K562 (cell line): ENCODE measurements at regions not wholly inside any gene's neighbourhood (a gene's known extent, or its start where the extent isn't known, plus 50 kb on each side); places are given as distances from the start of the nearest gene placed in this dataset.

Experiments used
- ATAC-seq: fragments of 200-7000 bp; cut with Tn5 transposase; 3 replicates; pipeline ENCODE4 v1.9.1; 2020; ENCODE audit warnings: moderate library complexity
- BruUV-seq: library from RNA; stranded (reverse); fragments of 400-500 nt; replicated peaks from 2 replicates; lab custom pipeline; 2021; lab: Mats Ljungman, UMichigan
- CTCF ChIA-PET: fragments of 300-600 bp; formaldehyde crosslinking; extraction: SDS; loops from one replicate; lab custom pipeline; 2021; ENCODE audit warnings: low intra/inter-chr PET ratio; lab: Yijun Ruan, JAX
- POLR2A ChIA-PET: fragments of 300-600, 350-650 bp; sonication (Branson Sonifier 250); formaldehyde crosslinking; extraction: SDS; loops from one replicate; lab custom pipeline; 2021; ENCODE audit warnings: antibody characterized with exemption, inconsistent platforms; lab: Yijun Ruan, JAX
- DNase-seq, 4 experiments: peaks; one replicate each; pipeline versions ENCODE4 v3.0.0 to v3.0.0-alpha.2; 2011 to 2018; ENCODE audit warnings: low spot score in 3 of 4, mixed read lengths in 3 of 4; ENCODE audit errors: extremely low read depth in 1 of 4
- FAIRE-seq: peaks from 2 replicates; lab custom pipeline; 2011; peaks lifted over from hg19 to GRCh38; lab: Jason Lieb, UNC
- H2AFZ ChIP-seq: 2 replicates; pipeline ENCODE4 v1.6.0; 2011; ENCODE audit warnings: low read depth, low read length, control low read depth, inconsistent platforms
- H3K27ac ChIP-seq: fragments of 200-600 bp; 3 replicates; pipeline ENCODE4 v1.8.0; 2011; ENCODE audit warnings: low read depth, mild to moderate bottlenecking, control low read depth, inconsistent platforms, low read length, moderate library complexity, mixed read lengths; ENCODE audit errors: extremely low read depth
- H3K27me3 ChIP-seq, 2 experiments: fragments of 300-600 bp in 1 of 2; 2 replicates in 1 of 2; 3 replicates in 1 of 2; pipeline versions ENCODE4 v1.6.0 to v1.8.0; 2011; ENCODE audit warnings: inconsistent platforms in 2 of 2, low read length in 2 of 2, mild to moderate bottlenecking in 1 of 2, mixed read lengths in 1 of 2, moderate library complexity in 1 of 2; ENCODE audit not compliant: control insufficient read depth in 2 of 2, insufficient read depth in 2 of 2
- H3K36me3 ChIP-seq: fragments of 300-600 bp; 3 replicates; pipeline ENCODE4 v1.8.0; 2011; ENCODE audit warnings: mild to moderate bottlenecking, low read length, inconsistent platforms; ENCODE audit not compliant: control insufficient read depth, insufficient read depth
- H3K4me1 ChIP-seq, 2 experiments: fragments of 200-600 bp in 1 of 2; replicated peaks in 1 of 2; 2 replicates in 1 of 2; 3 replicates in 1 of 2; pipeline versions ENCODE4 v1.5.1 to v1.8.0; 2011; ENCODE audit warnings: inconsistent platforms in 2 of 2, low read length in 2 of 2, mild to moderate bottlenecking in 1 of 2, mixed read lengths in 1 of 2, moderate library complexity in 1 of 2; ENCODE audit not compliant: control insufficient read depth in 2 of 2, insufficient read depth in 2 of 2
- H3K4me2 ChIP-seq: 2 replicates; pipeline ENCODE4 v1.6.1; 2011; ENCODE audit warnings: low read length, control low read depth, inconsistent platforms, mixed read lengths; ENCODE audit not compliant: insufficient read depth
- H3K4me3 ChIP-seq: fragments of 200-600 bp; sonication (generic), shearing (Covaris generic); 2 replicates; pipeline ENCODE4 v1.5.1; 2016; ENCODE audit warnings: control low read depth, inconsistent platforms
- H3K79me2 ChIP-seq: fragments of 200-600 bp; 3 replicates; pipeline ENCODE4 v1.8.0; 2011; ENCODE audit warnings: low read length, inconsistent platforms; ENCODE audit not compliant: control insufficient read depth, insufficient read depth
- H3K9ac ChIP-seq, 2 experiments: 2 replicates each; pipeline versions ENCODE4 v1.6.0 to v1.6.1; 2011; ENCODE audit warnings: low read depth in 2 of 2, low read length in 2 of 2, control low read depth in 1 of 2, inconsistent platforms in 1 of 2, mild to moderate bottlenecking in 1 of 2, mixed read lengths in 1 of 2; ENCODE audit not compliant: insufficient read depth in 1 of 2
- H3K9me1 ChIP-seq: one replicate; pipeline ENCODE4 v1.6.0; 2011; ENCODE audit warnings: inconsistent platforms, mild to moderate bottlenecking, low read length, moderate library complexity; ENCODE audit not compliant: control insufficient read depth, insufficient read depth
- H3K9me3 ChIP-seq: replicated peaks from 2 replicates; pipeline ENCODE4 v1.5.1; 2011; ENCODE audit warnings: low read depth, low read length, inconsistent platforms; ENCODE audit not compliant: control insufficient read depth, insufficient read depth
- H4K20me1 ChIP-seq: replicated peaks from 2 replicates; pipeline ENCODE4 v1.6.1; 2011; ENCODE audit warnings: low read length, inconsistent platforms, mixed read lengths; ENCODE audit not compliant: control insufficient read depth, insufficient read depth
- ARID3B ChIP-seq: fragments of 250-450 bp; sonication (Bioruptor Pico); IDR thresholded peaks from 2 replicates; pipeline ENCODE4 v1.4.0; 2020; ENCODE audit warnings: borderline replicate concordance
- CGGBP1 ChIP-seq: fragments of 250-450 bp; sonication (Bioruptor Pico); IDR thresholded peaks from 2 replicates; pipeline ENCODE4 v1.9.0; 2021; ENCODE audit warnings: mild to moderate bottlenecking
- CUX1 ChIP-seq: fragments of 200-800 bp; sonication (Bioruptor generic); IDR thresholded peaks from 2 replicates; pipeline ENCODE4 v1.6.1; 2016; ENCODE audit warnings: missing genetic modification characterization, missing compliant biosample characterization
- ILK ChIP-seq: fragments of 450-650 bp; IDR thresholded peaks from 2 replicates; pipeline ENCODE4 v1.6.1; 2016; ENCODE audit warnings: missing genetic modification characterization, low read depth, mild to moderate bottlenecking, missing compliant biosample characterization, moderate library complexity, borderline replicate concordance
- POLR3A ChIP-seq: IDR thresholded peaks from 2 replicates; pipeline ENCODE4 v1.6.1; 2011; ENCODE audit warnings: borderline replicate concordance, mild to moderate bottlenecking, moderate library complexity; ENCODE audit not compliant: insufficient read length, insufficient read depth; ENCODE audit errors: extremely low read depth
- RB1 ChIP-seq: fragments of 450-650 bp; IDR thresholded peaks from 2 replicates; pipeline ENCODE4 v1.6.1; 2017; ENCODE audit warnings: low read depth, mild to moderate bottlenecking
- ZC3H11A ChIP-seq: IDR thresholded peaks from 2 replicates; pipeline ENCODE4 v1.6.1; 2012; ENCODE audit warnings: low read depth, low read length, improper control_type of control experiment
- WGBS: fragments of 100-300 bp; shearing (Covaris generic); methylation state at CpG from one replicate; pipeline ENCODE4 v1.1.6; 2016; ENCODE audit warnings: low coverage, mixed read lengths; ENCODE audit not compliant: insufficient coverage; ENCODE audit errors: missing lambda C conversion rate; 5-methylcytosine and 5-hydroxymethylcytosine counted together
- in situ Hi-C: fragments of 300-500 bp; cut with MboI; formaldehyde crosslinking; loops from 4 replicates; pipeline ENCODE4 v1.15.0; 2018; ENCODE audit warnings: inconsistent platforms, mixed read lengths
- intact Hi-C: fragments of 100-400 bp; cut with micrococcal nuclease; formaldehyde crosslinking; loops from 2 replicates; pipeline ENCODE4 v1.14.2; 2022

- DNase-seq (no peak), FAIRE-seq (no peak), ATAC-seq (no peak)
- H3K9ac ChIP-seq = no peak overlapping the region
- H3K36me3 ChIP-seq = no peaks in the 10 kb centered on the region
- no peak overlapping the region for H3K4me3 ChIP-seq
- H3K4me2 ChIP-seq = no peak overlapping the region
- no peak overlapping the region for H3K27ac ChIP-seq
- no peaks in the 10 kb centered on the region for H3K4me1 ChIP-seq
- no peaks in the 10 kb centered on the region for H3K79me2 ChIP-seq
- no TSS peak for BruUV-seq
- ChIA-PET POLR2A (no interaction called here), CTCF (no interaction called here)
- H3K9me1 ChIP-seq = no peaks in the 10 kb centered on the region
- WGBS = 2% methylated on average over 3 of the region's 3 CpGs
- in situ Hi-C loops = no loop called here
- no peaks in the 10 kb centered on the region for H4K20me1 ChIP-seq
- intact Hi-C loops = no loop called here
- no peak overlapping the region for H2AFZ ChIP-seq
- TF ChIP-seq POLR3A = no peak
- no peaks in the 10 kb centered on the region for H3K9me3 ChIP-seq
- peaks cover 0 to 4% of the 10 kb centered on the region in 2 experiments; a peak in 1 of 5 replicates for H3K27me3 ChIP-seq
Observed at GRCh38 chr14:58912799-58913432, 275.2 kb downstream of the DACT1 start.

- no peak overlapping the region for H2AFZ ChIP-seq
- 0% methylated on average over 9 of the region's 10 CpGs for WGBS
- in situ Hi-C loops = no loop called here
- no peaks in the 10 kb centered on the region for H3K4me1 ChIP-seq
- H3K27ac ChIP-seq = no peak overlapping the region
- peaks cover 0 to 4% of the 10 kb centered on the region in 2 experiments; a peak in 1 of 5 replicates for H3K27me3 ChIP-seq
- no peak overlapping the region for H3K4me2 ChIP-seq
- no TSS peak for BruUV-seq
- no peak overlapping the region for H3K9ac ChIP-seq
- DNase-seq (no peak), ATAC-seq (no peak), FAIRE-seq (no peak)
- no peak overlapping the region for H3K4me3 ChIP-seq
- ChIA-PET CTCF (no interaction called here), POLR2A (no interaction called here)
- no peaks in the 10 kb centered on the region for H3K36me3 ChIP-seq
- intact Hi-C loops = no loop called here
- no peaks in the 10 kb centered on the region for H3K9me1 ChIP-seq
- H3K79me2 ChIP-seq = no peaks in the 10 kb centered on the region
- H4K20me1 ChIP-seq = no peaks in the 10 kb centered on the region
- H3K9me3 ChIP-seq = no peaks in the 10 kb centered on the region
- TF ChIP-seq RB1 (no peak), CUX1 (CRISPR knock-in tag) (no peak), ILK (no peak), ZC3H11A (no peak), ARID3B (CRISPR knock-in tag) (no peak), CGGBP1 (CRISPR knock-in tag) (no peak)
Observed at GRCh38 chr14:58914279-58914855, 274.1 kb upstream of the DAAM1 start.
